HG02938 (cell line): ENCODE measurements at regions not wholly inside any gene's neighbourhood (a gene's known extent, or its start where the extent isn't known, plus 50 kb on each side); places are given as distances from the start of the nearest gene placed in this dataset.

Experiments
- ATAC-seq: cut with Tn5 transposase; IDR thresholded peaks from one replicate; pipeline ENCODE4 v1.9.1; 2021; ENCODE audit warnings: mild to moderate bottlenecking, moderate library complexity; ENCODE audit not compliant: unreplicated experiment

GRCh38 chr7:47691988-47692387 is 110.1 kb upstream of the TNS3 start:
- ATAC-seq, result no peak

- no peak for ATAC-seq
These were observed 109.1 kb upstream of the TNS3 start for GRCh38 chr7:47690902-47691558.

- no peak for ATAC-seq
These were observed 107.6 kb upstream of the TNS3 start for GRCh38 chr7:47689558-47689957.

- ATAC-seq, result no peak
These were observed 106.6 kb upstream of the TNS3 start for GRCh38 chr7:47688311-47689100.

- no peak for ATAC-seq
These were observed 103.9 kb upstream of the TNS3 start for GRCh38 chr7:47685712-47686376.

- no peak for ATAC-seq
These were observed 103.2 kb upstream of the TNS3 start for GRCh38 chr7:47685151-47685550.

GRCh38 chr7:47684728-47685127 is 102.8 kb upstream of the TNS3 start:
- no peak for ATAC-seq

- ATAC-seq, result no peak
These were observed 101.6 kb upstream of the TNS3 start for GRCh38 chr7:47683485-47683898.

GRCh38 chr7:47682874-47683273 is 101.0 kb upstream of the TNS3 start:
- ATAC-seq, result no peak

GRCh38 chr7:47681249-47681810 is 99.4 kb upstream of the TNS3 start:
- no peak for ATAC-seq

GRCh38 chr7:47678641-47679380 is 96.9 kb upstream of the TNS3 start:
- no peak for ATAC-seq

GRCh38 chr7:47677664-47678063 is 95.8 kb upstream of the TNS3 start:
- ATAC-seq, result no peak

GRCh38 chr7:47677093-47677492 is 95.2 kb upstream of the TNS3 start:
- no peak for ATAC-seq

GRCh38 chr7:47672977-47673381 is 91.1 kb upstream of the TNS3 start:
- no peak for ATAC-seq

- ATAC-seq, result no peak
These were observed 90.4 kb upstream of the TNS3 start for GRCh38 chr7:47672271-47672791.

GRCh38 chr7:47671358-47671757 is 89.4 kb upstream of the TNS3 start:
- ATAC-seq, result no peak

GRCh38 chr7:47670729-47671128 is 88.8 kb upstream of the TNS3 start:
- ATAC-seq, result peak; percentile 80

- no peak for ATAC-seq
These were observed 88.0 kb upstream of the TNS3 start for GRCh38 chr7:47669901-47670384.

GRCh38 chr7:47669178-47669891 is 87.4 kb upstream of the TNS3 start:
- ATAC-seq, result peak; percentile 66
